ENCODE measurements at regions not wholly inside any gene's neighbourhood (a gene's known extent, or its start where the extent isn't known, plus 50 kb on each side); places are given as distances from the start of the nearest gene placed in this dataset.

GRCh38 chr20:20933142-20933958, 172.8 kb downstream of the LINC00237 start:
- H3K27ac ChIP-seq (ENCODE audit: low read depth, low read length), result no peak overlapping the region
- H3K27me3 ChIP-seq (ENCODE audit: control insufficient read depth in 1 of 2, insufficient read depth in 2 of 2, low read length in 2 of 2), result no peaks in the 10 kb centered on the region
- H3K4me3 ChIP-seq (ENCODE audit: low read depth in 1 of 2, low read length in 2 of 2), result no peak overlapping the region
- H3K9me3 ChIP-seq (ENCODE audit: low read length), result no peaks in the 10 kb centered on the region
- H3K36me3 ChIP-seq (ENCODE audit: insufficient read depth, low read length), result no peaks in the 10 kb centered on the region
- H3K9ac ChIP-seq (ENCODE audit: low read length), result no peak overlapping the region
- H3K4me1 ChIP-seq (ENCODE audit: insufficient read depth, low read length), result no peaks in the 10 kb centered on the region

DNA sequence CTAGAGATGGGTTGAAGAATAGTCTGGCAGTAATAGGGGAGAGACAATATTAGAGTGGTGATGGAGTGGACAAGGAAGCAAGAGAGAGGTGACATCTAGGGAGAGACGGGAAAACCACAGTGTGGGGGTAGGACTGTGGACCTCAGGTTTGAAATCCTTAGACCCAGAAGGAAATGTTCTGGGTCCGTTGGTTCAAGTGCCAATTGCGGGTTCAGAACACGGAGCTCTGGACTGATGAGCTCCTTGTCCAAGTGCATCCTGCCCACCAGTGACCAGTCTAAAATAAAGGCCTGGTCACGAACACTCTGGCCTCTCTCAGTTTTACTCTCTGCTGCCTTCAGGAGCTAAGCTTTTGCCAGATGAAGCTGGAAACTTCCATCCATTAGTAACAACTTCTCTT, 174.0 kb downstream of the LINC00237 start:
- Histone ChIP-seq H3K36me3 (ENCODE audit: insufficient read depth, low read length) (no peaks in the 10 kb centered on the region), H3K9ac (ENCODE audit: low read length) (no peak overlapping the region), H3K27ac (ENCODE audit: low read depth, low read length) (no peak overlapping the region), H3K4me1 (ENCODE audit: insufficient read depth, low read length) (no peaks in the 10 kb centered on the region), H3K27me3 (ENCODE audit: control insufficient read depth in 1 of 2, insufficient read depth in 2 of 2, low read length in 2 of 2) (no peaks in the 10 kb centered on the region), H3K4me3 (ENCODE audit: low read depth in 1 of 2, low read length in 2 of 2) (no peak overlapping the region), H3K9me3 (ENCODE audit: low read length) (no peaks in the 10 kb centered on the region)

- no peak overlapping the region for H3K27ac ChIP-seq (ENCODE audit: low read depth, low read length)
- no peaks in the 10 kb centered on the region for H3K9me3 ChIP-seq (ENCODE audit: low read length)
- H3K4me1 ChIP-seq (ENCODE audit: insufficient read depth, low read length), result no peaks in the 10 kb centered on the region
- H3K36me3 ChIP-seq (ENCODE audit: insufficient read depth, low read length), result no peaks in the 10 kb centered on the region
- no peak overlapping the region for H3K9ac ChIP-seq (ENCODE audit: low read length)
- no peak overlapping the region for H3K4me3 ChIP-seq (ENCODE audit: low read depth in 1 of 2, low read length in 2 of 2)
- H3K27me3 ChIP-seq (ENCODE audit: control insufficient read depth in 1 of 2, insufficient read depth in 2 of 2, low read length in 2 of 2), result no peaks in the 10 kb centered on the region
Observed at GRCh38 chr20:20931632-20932031, 174.5 kb downstream of the LINC00237 start.

- Histone ChIP-seq H3K27me3 (ENCODE audit: control insufficient read depth in 1 of 2, insufficient read depth in 2 of 2, low read length in 2 of 2) (no peaks in the 10 kb centered on the region), H3K9ac (ENCODE audit: low read length) (no peak overlapping the region), H3K36me3 (ENCODE audit: insufficient read depth, low read length) (no peaks in the 10 kb centered on the region), H3K4me3 (ENCODE audit: low read depth in 1 of 2, low read length in 2 of 2) (no peak overlapping the region), H3K4me1 (ENCODE audit: insufficient read depth, low read length) (no peaks in the 10 kb centered on the region), H3K27ac (ENCODE audit: low read depth, low read length) (no peak overlapping the region), H3K9me3 (ENCODE audit: low read length) (no peaks in the 10 kb centered on the region)
Observed at GRCh38 chr20:20931024-20931423, 175.1 kb downstream of the LINC00237 start.

- Histone ChIP-seq H3K36me3 (ENCODE audit: insufficient read depth, low read length) (no peaks in the 10 kb centered on the region), H3K4me1 (ENCODE audit: insufficient read depth, low read length) (no peaks in the 10 kb centered on the region), H3K27ac (ENCODE audit: low read depth, low read length) (no peak overlapping the region), H3K4me3 (ENCODE audit: low read depth in 1 of 2, low read length in 2 of 2) (no peak overlapping the region), H3K9me3 (ENCODE audit: low read length) (no peaks in the 10 kb centered on the region), H3K9ac (ENCODE audit: low read length) (no peak overlapping the region), H3K27me3 (ENCODE audit: control insufficient read depth in 1 of 2, insufficient read depth in 2 of 2, low read length in 2 of 2) (no peaks in the 10 kb centered on the region)
Observed at GRCh38 chr20:20930500-20930899, 175.7 kb downstream of the LINC00237 start.

GRCh38 chr20:20929341-20929740, 176.8 kb downstream of the LINC00237 start:
- Histone ChIP-seq H3K36me3 (ENCODE audit: insufficient read depth, low read length) (no peaks in the 10 kb centered on the region), H3K4me3 (ENCODE audit: low read depth in 1 of 2, low read length in 2 of 2) (no peak overlapping the region), H3K27ac (ENCODE audit: low read depth, low read length) (no peak overlapping the region), H3K4me1 (ENCODE audit: insufficient read depth, low read length) (no peaks in the 10 kb centered on the region), H3K27me3 (ENCODE audit: control insufficient read depth in 1 of 2, insufficient read depth in 2 of 2, low read length in 2 of 2) (no peaks in the 10 kb centered on the region), H3K9me3 (ENCODE audit: low read length) (no peaks in the 10 kb centered on the region), H3K9ac (ENCODE audit: low read length) (no peak overlapping the region)

DNA sequence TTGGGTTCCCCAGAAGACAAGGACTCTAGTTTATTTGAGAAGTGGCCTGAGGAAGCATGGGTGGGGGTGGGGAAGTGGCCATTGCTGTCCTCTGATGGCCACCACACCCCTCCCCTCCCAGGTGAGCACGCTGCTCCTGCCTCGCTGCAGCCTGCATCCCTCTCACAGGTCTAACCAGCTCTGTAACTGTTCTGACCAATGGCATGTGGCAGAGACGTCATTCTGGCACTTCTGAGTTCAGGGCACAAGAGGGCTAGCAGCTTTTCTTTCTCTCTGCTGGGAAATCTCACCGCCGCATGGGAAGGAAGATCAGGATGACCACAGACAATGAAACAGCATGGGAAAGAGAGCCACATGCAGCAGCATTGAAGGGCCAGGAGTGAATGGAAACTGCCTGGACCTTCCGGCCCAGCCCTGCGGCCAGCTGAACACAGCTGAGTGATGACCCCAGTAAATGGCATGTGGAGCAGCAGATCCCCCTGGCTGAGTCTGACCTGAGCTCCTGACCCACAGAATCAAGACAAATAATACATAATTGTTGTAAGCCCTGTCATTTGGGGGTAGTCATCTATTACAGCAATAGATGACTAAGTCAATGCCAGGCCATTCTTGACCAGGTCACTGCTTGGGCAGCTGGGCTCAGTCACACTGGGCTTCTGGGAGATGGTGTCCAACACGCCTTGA, 179.8 kb downstream of the LINC00237 start:
- Histone ChIP-seq H3K4me1 (ENCODE audit: insufficient read depth, low read length) (no peaks in the 10 kb centered on the region), H3K36me3 (ENCODE audit: insufficient read depth, low read length) (no peaks in the 10 kb centered on the region), H3K27me3 (ENCODE audit: control insufficient read depth in 1 of 2, insufficient read depth in 2 of 2, low read length in 2 of 2) (no peaks in the 10 kb centered on the region), H3K9me3 (ENCODE audit: low read length) (no peaks in the 10 kb centered on the region), H3K27ac (ENCODE audit: low read depth, low read length) (no peak overlapping the region), H3K4me3 (ENCODE audit: low read depth in 1 of 2, low read length in 2 of 2) (no peak overlapping the region), H3K9ac (ENCODE audit: low read length) (no peak overlapping the region)

GRCh38 chr20:20920433-20920832, 185.7 kb downstream of the LINC00237 start:
- Histone ChIP-seq H3K9me3 (ENCODE audit: low read length) (no peaks in the 10 kb centered on the region), H3K36me3 (ENCODE audit: insufficient read depth, low read length) (no peaks in the 10 kb centered on the region), H3K27ac (ENCODE audit: low read depth, low read length) (no peak overlapping the region), H3K9ac (ENCODE audit: low read length) (no peak overlapping the region), H3K4me1 (ENCODE audit: insufficient read depth, low read length) (no peaks in the 10 kb centered on the region), H3K27me3 (ENCODE audit: control insufficient read depth in 1 of 2, insufficient read depth in 2 of 2, low read length in 2 of 2) (no peaks in the 10 kb centered on the region), H3K4me3 (ENCODE audit: low read depth in 1 of 2, low read length in 2 of 2) (no peak overlapping the region)

DNA sequence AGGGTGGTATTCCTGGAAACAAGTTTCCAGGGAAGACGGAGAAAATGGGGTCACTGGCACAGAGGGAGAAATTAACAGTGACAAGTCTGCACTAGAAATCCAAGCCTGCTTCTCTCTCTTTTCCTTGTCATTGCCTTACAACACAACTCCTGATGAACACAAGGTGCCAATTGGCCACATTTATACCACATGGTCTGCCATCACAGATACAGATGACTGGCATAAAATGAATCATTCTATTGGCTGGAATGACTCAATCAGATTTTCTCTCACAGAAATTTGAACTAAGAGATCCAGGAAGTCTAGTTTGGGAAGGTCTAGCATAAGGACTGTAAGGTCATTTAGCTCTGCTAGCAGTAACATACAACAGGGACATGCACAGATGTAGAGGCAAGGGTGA, 190.3 kb downstream of the LINC00237 start:
- Histone ChIP-seq H3K36me3 (ENCODE audit: insufficient read depth, low read length) (no peaks in the 10 kb centered on the region), H3K9me3 (ENCODE audit: low read length) (no peaks in the 10 kb centered on the region), H3K4me1 (ENCODE audit: insufficient read depth, low read length) (no peaks in the 10 kb centered on the region), H3K4me3 (ENCODE audit: low read depth in 1 of 2, low read length in 2 of 2) (no peak overlapping the region), H3K9ac (ENCODE audit: low read length) (no peak overlapping the region), H3K27ac (ENCODE audit: low read depth, low read length) (no peak overlapping the region), H3K27me3 (ENCODE audit: control insufficient read depth in 1 of 2, insufficient read depth in 2 of 2, low read length in 2 of 2) (no peaks in the 10 kb centered on the region)

DNA sequence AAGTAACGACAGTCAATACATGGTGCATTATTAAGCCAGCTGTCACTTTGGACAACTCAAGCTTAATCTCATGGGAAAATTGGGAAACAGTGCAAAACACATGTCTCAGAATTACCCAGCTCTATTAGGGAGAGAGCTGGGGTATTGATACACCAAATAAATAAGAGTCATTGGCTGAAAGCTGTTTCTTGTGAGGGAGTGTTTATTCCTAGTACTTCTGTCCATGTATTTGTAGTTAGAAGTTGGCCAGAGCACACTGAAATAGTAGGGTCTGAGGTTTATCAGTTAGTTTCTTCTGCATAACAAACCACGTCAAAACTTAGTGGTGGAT, 192.0 kb upstream of the RALGAPA2 start:
- Histone ChIP-seq H3K4me3 (ENCODE audit: low read depth in 1 of 2, low read length in 2 of 2) (no peak overlapping the region), H3K27me3 (ENCODE audit: control insufficient read depth in 1 of 2, insufficient read depth in 2 of 2, low read length in 2 of 2) (no peaks in the 10 kb centered on the region), H3K9ac (ENCODE audit: low read length) (no peak overlapping the region), H3K4me1 (ENCODE audit: insufficient read depth, low read length) (no peaks in the 10 kb centered on the region), H3K36me3 (ENCODE audit: insufficient read depth, low read length) (no peaks in the 10 kb centered on the region), H3K27ac (ENCODE audit: low read depth, low read length) (no peak overlapping the region), H3K9me3 (ENCODE audit: low read length) (no peaks in the 10 kb centered on the region)

GRCh38 chr20:20903773-20904500, 191.5 kb upstream of the RALGAPA2 start:
- H3K4me3 ChIP-seq (ENCODE audit: low read depth in 1 of 2, low read length in 2 of 2), result no peak overlapping the region
- no peak overlapping the region for H3K27ac ChIP-seq (ENCODE audit: low read depth, low read length)
- no peaks in the 10 kb centered on the region for H3K4me1 ChIP-seq (ENCODE audit: insufficient read depth, low read length)
- no peak overlapping the region for H3K9ac ChIP-seq (ENCODE audit: low read length)
- no peaks in the 10 kb centered on the region for H3K27me3 ChIP-seq (ENCODE audit: control insufficient read depth in 1 of 2, insufficient read depth in 2 of 2, low read length in 2 of 2)
- no peaks in the 10 kb centered on the region for H3K9me3 ChIP-seq (ENCODE audit: low read length)
- H3K36me3 ChIP-seq (ENCODE audit: insufficient read depth, low read length), result no peaks in the 10 kb centered on the region
